ENCODE measurements at regions not wholly inside any gene's neighbourhood (a gene's known extent, or its start where the extent isn't known, plus 50 kb on each side); places are given as distances from the start of the nearest gene placed in this dataset.

- H3K4me3 Mint-ChIP-seq = no peak overlapping the region
- H3K9me3 Mint-ChIP-seq = no peaks in the 10 kb centered on the region
- peak overlapping the region; percentile 34 for H3K27ac Mint-ChIP-seq
- no peak for TF ChIP-seq CTCF (IDR thresholded peaks at IDR 0.05)
- DNase-seq = no peak
- no peaks in the 10 kb centered on the region for H3K36me3 Mint-ChIP-seq (ENCODE audit: low read depth)
- peaks cover 1% of the 10 kb centered on the region; the same call in 1 of the 2 replicates for H3K27me3 Mint-ChIP-seq (ENCODE audit: insufficient read depth)
- H3K4me1 Mint-ChIP-seq (ENCODE audit: low read depth) = peaks cover 58% of the 10 kb centered on the region
Observed at GRCh38 chr6:134535831-134536230, 217.9 kb upstream of the SGK1 start.

GRCh38 chr6:134534708-134535149, 216.8 kb upstream of the SGK1 start:
- Mint-ChIP-seq H3K4me1 (ENCODE audit: low read depth) (peaks cover 57% of the 10 kb centered on the region), H3K4me3 (no peak overlapping the region), H3K27ac (peak overlapping the region; percentile 78), H3K27me3 (ENCODE audit: insufficient read depth) (peaks cover 1% of the 10 kb centered on the region; the same call in 1 of the 2 replicates), H3K9me3 (no peaks in the 10 kb centered on the region), H3K36me3 (ENCODE audit: low read depth) (peaks cover 4% of the 10 kb centered on the region; the same call in 1 of the 2 replicates)
- no peak for TF ChIP-seq CTCF (IDR thresholded peaks at IDR 0.05)
- peak; percentile 41 for DNase-seq

- Mint-ChIP-seq H3K4me3 (no peak overlapping the region), H3K27me3 (ENCODE audit: insufficient read depth) (peaks cover 1% of the 10 kb centered on the region; the same call in 1 of the 2 replicates), H3K4me1 (ENCODE audit: low read depth) (peaks cover 60% of the 10 kb centered on the region), H3K27ac (no peak overlapping the region), H3K9me3 (no peaks in the 10 kb centered on the region), H3K36me3 (ENCODE audit: low read depth) (peaks cover 4% of the 10 kb centered on the region; the same call in 1 of the 2 replicates)
- no peak for TF ChIP-seq CTCF (IDR thresholded peaks at IDR 0.05)
- DNase-seq = no peak
Observed at GRCh38 chr6:134533991-134534390, 216.1 kb upstream of the SGK1 start.

- no peak for DNase-seq
- Mint-ChIP-seq H3K4me1 (ENCODE audit: low read depth) (peaks cover 60% of the 10 kb centered on the region), H3K27me3 (ENCODE audit: insufficient read depth) (peaks cover 1% of the 10 kb centered on the region; the same call in 1 of the 2 replicates)
Observed at GRCh38 chr6:134532694-134533624, 215.0 kb upstream of the SGK1 start.

GRCh38 chr6:134531611-134532010, 213.7 kb upstream of the SGK1 start:
- Mint-ChIP-seq H3K27me3 (ENCODE audit: insufficient read depth) (no peaks in the 10 kb centered on the region; the same call in 1 of the 2 replicates), H3K9me3 (no peaks in the 10 kb centered on the region), H3K4me1 (ENCODE audit: low read depth) (peaks cover 49% of the 10 kb centered on the region), H3K27ac (no peak overlapping the region), H3K4me3 (no peak overlapping the region), H3K36me3 (ENCODE audit: low read depth) (peaks cover 4% of the 10 kb centered on the region; the same call in 1 of the 2 replicates)
- no peak for TF ChIP-seq CTCF (IDR thresholded peaks at IDR 0.05)
- DNase-seq = no peak

More at GRCh38 chr6:134532694-134533624, 215.0 kb upstream of the SGK1 start:
- Mint-ChIP-seq H3K36me3 (ENCODE audit: low read depth) (peaks cover 4% of the 10 kb centered on the region; the same call in 1 of the 2 replicates), H3K4me3 (no peak overlapping the region), H3K27ac (no peak overlapping the region), H3K9me3 (no peaks in the 10 kb centered on the region)
- no peak for TF ChIP-seq CTCF (IDR thresholded peaks at IDR 0.05)

Data from HFFc6 (cell line).